Amniotic stem cell (primary cell): ENCODE measurements at regions not wholly inside any gene's neighbourhood (a gene's known extent, or its start where the extent isn't known, plus 50 kb on each side); places are given as distances from the start of the nearest gene placed in this dataset.

Experiments used
- DNase-seq: peaks from one replicate; lab custom pipeline; 2025; lab: John Stamatoyannopoulos, UW

GRCh38 chr5:91283899-91284298, 99.2 kb downstream of the ARRDC3 start:
- no peak for DNase-seq

- no peak for DNase-seq
These were observed 99.8 kb downstream of the ARRDC3 start for GRCh38 chr5:91283326-91283725.

DNA sequence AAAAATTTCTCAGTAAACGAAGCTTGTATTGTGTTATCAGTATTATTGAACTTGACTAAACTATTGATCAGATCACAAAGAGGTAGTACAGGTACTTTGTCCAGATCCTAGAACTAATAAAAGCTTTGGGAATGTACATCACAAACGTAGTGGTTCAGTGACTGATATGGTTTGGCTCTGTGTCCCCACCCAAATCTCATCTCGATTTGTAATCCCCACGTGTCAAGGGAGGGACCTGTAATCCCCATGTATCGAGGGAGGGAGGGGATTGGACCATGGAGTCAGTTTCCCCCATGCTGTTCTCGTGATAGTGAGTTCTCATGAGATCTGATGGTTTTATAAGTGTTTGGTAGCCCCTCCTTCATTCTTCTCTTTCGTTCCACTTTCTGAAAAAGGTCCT, 100.9 kb downstream of the ARRDC3 start:
- DNase-seq = no peak

- DNase-seq = peak; percentile 62
These were observed 101.7 kb downstream of the ARRDC3 start for GRCh38 chr5:91281401-91281800.

- DNase-seq = peak; percentile 94
These were observed 102.5 kb downstream of the ARRDC3 start for GRCh38 chr5:91280362-91281269.

GRCh38 chr5:91277840-91278239, 105.3 kb downstream of the ARRDC3 start:
- DNase-seq = no peak

- DNase-seq = no peak
These were observed 106.0 kb downstream of the ARRDC3 start for GRCh38 chr5:91277093-91277626.

GRCh38 chr5:91272858-91273257, 110.3 kb downstream of the ARRDC3 start:
- DNase-seq = no peak

- no peak for DNase-seq
These were observed 111.1 kb downstream of the ARRDC3 start for GRCh38 chr5:91271999-91272398.

GRCh38 chr5:91269198-91269597, 113.9 kb downstream of the ARRDC3 start:
- no peak for DNase-seq

- peak; percentile 41 for DNase-seq
These were observed 116.9 kb downstream of the ARRDC3 start for GRCh38 chr5:91266184-91266705.

DNA sequence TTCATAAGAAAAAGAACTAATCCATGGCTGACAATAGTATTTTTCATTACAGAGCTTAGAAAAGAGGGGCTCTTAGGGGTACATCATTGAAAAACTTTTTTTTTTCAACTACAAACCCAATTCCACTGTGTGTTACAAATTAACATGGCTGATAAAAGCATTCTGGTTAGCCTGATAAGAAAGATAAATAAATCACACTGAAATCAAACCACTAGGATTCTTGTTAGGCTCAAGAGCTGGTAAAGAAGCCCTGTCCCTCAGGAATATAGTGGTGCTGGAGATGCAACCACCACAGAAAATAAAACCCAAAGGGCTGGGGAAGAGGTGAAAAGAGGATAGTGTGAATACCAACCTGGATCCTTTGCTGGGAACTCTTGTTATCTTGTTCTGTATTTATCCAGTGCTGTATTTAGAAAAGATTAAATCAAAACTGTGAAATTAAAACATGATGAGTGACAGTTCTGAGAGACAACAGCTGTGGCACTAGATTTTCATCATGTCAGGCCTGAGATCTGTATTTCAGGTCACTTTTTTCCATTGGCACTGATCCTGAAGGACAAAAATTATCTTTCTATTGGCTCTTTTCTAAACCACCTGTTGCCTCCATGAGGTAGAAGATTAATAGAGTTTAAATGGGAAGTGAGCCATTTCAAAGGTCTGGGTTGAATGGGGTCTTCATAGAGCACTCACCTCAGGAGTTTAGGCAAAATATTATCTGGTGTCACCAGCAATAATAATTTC, 118.6 kb downstream of the ARRDC3 start:
- DNase-seq = no peak

DNA sequence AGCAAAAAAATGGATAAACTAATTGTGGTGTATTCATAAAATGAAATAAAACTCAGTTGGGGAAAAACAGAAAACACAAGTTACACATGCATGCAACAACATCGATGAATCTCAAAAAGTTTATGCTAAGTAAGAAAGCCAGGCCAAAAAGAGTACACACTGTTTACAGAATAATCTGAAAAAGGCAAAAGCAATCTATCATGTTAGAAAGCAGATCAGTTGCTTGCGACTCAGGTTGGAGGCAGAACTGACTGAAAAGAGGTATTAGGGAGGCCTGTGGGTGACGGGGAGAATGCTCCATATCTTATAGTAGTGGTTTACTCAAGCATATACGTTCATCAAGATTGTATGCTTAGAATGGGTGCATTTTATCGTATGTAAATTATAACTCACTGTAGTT, 119.2 kb downstream of the ARRDC3 start:
- no peak for DNase-seq

DNA sequence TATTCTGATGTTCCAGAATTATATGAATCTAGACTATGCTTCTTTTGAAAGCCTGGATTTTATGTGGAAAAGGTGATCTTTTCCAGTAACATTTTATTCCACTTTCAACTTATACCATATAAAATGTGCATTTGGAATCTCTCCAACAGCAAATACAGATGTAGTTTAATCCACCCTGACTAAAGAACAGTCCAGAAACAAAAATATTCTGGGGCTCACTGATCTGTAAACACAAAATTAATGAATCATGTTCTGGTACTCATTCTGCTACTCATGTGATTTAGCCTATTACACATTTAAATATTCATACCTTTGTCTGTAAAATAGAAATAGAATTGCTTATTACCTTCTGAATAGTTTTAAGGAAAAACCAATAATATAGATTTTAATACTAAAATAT, 125.8 kb downstream of the ARRDC3 start:
- DNase-seq = no peak

DNA sequence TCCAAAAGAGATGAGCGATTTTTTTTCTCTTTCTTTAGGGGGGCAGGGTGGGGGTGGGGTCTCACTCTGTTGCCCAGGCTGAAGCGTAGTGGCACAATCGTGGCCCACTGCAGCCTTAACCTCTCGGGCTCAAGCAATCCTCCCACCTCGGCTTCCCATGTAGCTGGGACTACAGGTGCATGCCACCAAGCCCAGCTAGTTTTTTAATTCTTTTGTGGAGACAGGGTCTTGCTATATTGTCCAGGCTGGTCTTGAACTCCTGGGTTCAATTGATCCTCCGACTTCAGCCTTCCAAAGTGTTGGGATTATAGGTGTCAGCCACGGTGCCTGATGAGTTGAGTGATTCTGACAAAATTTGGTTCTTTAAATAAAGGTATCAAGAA, 127.0 kb downstream of the ARRDC3 start:
- no peak for DNase-seq

DNA sequence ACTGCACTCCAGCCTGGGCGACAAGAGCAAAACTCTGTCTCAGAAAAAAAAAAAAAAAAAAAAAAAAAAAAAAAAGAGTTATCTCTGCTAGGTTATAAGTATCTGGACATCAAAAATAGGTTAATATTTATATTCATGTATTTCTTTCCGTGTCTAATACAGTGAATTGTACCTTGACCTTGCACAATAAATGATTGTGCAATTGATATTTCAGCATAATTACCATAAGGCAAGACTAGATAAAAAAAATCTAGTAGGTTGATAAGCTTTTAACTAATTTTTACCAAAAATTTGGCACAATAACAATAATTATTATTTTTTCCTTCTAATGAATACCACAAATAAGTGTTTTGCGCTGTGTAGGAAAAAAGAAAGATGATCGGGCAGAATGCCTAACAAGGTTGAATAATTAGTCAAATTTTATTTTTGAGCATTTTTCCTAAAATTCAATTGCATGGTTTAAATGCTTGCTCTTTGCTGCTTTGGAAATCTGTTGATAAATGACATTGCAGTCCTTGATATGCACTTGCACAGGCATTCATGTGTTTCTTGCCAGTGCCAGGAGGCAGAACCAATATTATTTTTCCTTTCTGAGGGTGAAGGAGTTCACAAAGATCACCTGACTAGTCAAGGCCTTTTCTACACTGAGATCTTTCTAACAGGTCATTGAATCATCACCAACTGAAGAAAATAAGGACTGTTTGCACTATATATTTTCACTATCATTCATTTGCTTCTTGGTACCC, 127.5 kb downstream of the ARRDC3 start:
- DNase-seq = no peak

DNA sequence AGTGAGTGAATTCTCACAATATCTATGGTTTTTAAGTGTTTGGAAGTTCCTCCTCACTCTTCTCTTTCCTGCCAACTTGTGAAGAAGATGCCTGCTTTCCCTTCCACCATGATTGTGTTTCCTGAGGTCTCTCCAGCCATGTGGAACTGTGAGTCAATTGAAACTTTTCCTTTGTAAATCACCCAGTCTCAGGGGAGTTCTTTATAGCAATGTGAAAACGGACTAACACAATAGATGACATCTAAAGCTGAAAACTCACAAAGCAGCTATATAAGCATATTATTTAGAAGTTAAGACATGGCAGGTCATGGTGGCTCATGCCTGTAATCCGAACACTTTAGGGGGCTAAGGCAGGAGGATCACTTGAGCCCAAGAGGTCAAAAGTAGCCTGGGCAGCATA, 130.2 kb downstream of the ARRDC3 start:
- no peak for DNase-seq

- no peak for DNase-seq
These were observed 137.2 kb downstream of the ARRDC3 start for GRCh38 chr5:91245871-91246270.

GRCh38 chr5:91245074-91245452, 138.1 kb downstream of the ARRDC3 start:
- DNase-seq = no peak

DNA sequence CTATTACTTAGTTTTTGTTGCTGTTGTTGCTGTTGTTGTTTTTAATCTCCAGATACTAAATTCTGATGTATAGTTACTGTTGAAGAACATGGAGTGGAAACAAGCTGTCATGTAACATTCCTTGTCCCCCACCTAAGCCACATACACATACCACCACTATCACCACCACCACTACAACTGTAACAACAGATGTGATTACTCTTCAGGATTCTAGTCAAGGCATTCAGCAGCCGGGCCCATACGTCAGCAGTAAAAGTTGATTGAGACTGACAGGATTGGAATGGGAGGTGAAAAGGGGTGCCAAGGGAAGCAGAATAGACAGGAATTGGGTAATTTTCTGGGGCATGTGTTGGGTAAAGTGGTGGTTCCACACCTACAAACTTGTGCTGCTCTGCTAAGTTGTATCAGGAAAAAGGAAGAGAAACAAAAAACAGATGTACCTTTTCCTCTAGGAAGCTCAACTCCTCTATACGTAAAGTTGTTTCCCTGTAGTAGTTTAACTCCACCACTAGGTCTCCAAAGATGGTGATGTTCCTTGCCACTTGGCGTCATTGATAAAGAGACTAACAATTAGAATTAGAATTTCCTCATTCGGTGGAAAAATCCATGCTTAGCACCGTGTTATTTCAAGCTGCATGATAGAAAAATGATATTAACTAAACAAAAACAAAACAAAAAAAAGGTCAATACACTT, 138.6 kb downstream of the ARRDC3 start:
- DNase-seq = no peak

DNA sequence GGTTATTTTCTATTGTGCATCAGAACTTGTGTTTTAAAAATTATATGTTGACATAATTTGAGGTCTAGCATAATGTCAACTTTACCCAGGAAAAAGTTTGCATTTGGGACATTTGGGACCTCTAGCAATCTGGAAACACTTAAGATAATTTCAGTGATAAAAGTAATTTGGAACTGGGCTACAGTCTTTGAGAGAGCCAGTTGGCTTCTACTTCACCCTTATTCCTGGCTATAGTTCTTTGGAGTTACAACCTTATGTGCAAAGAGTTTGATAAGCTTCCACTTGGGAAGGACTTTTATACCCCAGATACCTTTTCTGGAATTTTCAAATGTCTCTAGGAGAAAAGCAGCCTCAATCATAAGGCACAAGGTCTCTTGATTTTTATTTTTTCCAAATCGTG, 139.3 kb downstream of the ARRDC3 start:
- DNase-seq = no peak

DNA sequence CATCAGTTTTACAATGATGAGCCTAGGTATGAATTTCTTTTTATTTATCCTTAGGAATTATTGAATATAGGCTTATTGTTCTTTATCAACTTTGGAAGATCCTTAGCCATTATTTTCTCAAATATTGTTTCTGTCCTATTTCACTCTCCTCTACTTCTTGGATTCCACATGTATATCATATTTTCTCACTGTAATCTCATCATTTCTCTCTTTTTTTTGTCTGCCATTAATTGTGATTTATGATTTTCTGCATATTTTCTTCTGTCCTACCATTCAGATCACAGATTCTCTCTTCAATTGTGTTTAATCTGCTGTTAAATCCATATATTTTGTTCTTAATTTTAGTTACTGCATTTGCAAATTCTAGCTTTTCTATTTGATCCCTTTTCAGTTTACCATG, 139.8 kb downstream of the ARRDC3 start:
- DNase-seq = no peak
